ENCODE measurements at regions not wholly inside any gene's neighbourhood (a gene's known extent, or its start where the extent isn't known, plus 50 kb on each side); places are given as distances from the start of the nearest gene placed in this dataset.

DNA sequence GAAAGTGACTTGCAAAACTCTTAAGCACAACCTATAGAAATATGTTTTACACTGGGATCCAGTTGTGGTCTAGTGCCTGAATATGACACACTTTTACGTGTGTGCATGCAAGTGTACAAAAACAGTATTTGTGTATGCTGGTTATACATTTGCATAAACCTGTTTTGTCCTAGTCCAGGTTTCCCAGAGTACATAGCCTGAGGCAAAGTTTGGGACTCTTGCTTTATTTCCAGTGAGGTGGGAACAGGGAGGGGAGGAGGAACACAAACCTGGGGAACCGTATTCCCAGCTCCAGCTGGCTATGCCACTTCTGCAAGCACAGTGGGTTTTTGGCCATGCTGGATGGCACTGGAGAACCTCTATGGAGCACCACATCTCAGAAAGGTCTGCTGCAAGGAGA is 481.1 kb upstream of the HS6ST1 start:
- no peak overlapping the region for H3K4me2 ChIP-seq (ENCODE audit: low read depth, low read length, poor library complexity, severe bottlenecking)
- no peaks in the 10 kb centered on the region for H4K20me1 ChIP-seq (ENCODE audit: low read depth, low read length)
- H2AFZ ChIP-seq (ENCODE audit: low read depth, low read length, severe bottlenecking), result no peak overlapping the region
- H3K79me2 ChIP-seq (ENCODE audit: insufficient read depth, low read length), result no peaks in the 10 kb centered on the region
- H3F3A ChIP-seq (ENCODE audit: insufficient read depth), result no peaks in the 10 kb centered on the region
- H3K9me3 ChIP-seq (ENCODE audit: insufficient read depth, low read length), result no peaks in the 10 kb centered on the region
- no peak overlapping the region for H3K27ac ChIP-seq (ENCODE audit: low read depth, low read length)
- H3K27me3 ChIP-seq (ENCODE audit: low read length), result no peaks in the 10 kb centered on the region
- H3K9me2 ChIP-seq (replicated peaks; ENCODE audit: insufficient read depth, low read length), result no peaks in the 10 kb centered on the region
- H3K4me3 ChIP-seq (ENCODE audit: insufficient read depth, low read length, poor library complexity, severe bottlenecking), result no peak overlapping the region
- H3K36me3 ChIP-seq (ENCODE audit: low read length), result no peaks in the 10 kb centered on the region
- no peak overlapping the region for H3K9ac ChIP-seq (ENCODE audit: low read length)
- TF ChIP-seq, protein P1, sequence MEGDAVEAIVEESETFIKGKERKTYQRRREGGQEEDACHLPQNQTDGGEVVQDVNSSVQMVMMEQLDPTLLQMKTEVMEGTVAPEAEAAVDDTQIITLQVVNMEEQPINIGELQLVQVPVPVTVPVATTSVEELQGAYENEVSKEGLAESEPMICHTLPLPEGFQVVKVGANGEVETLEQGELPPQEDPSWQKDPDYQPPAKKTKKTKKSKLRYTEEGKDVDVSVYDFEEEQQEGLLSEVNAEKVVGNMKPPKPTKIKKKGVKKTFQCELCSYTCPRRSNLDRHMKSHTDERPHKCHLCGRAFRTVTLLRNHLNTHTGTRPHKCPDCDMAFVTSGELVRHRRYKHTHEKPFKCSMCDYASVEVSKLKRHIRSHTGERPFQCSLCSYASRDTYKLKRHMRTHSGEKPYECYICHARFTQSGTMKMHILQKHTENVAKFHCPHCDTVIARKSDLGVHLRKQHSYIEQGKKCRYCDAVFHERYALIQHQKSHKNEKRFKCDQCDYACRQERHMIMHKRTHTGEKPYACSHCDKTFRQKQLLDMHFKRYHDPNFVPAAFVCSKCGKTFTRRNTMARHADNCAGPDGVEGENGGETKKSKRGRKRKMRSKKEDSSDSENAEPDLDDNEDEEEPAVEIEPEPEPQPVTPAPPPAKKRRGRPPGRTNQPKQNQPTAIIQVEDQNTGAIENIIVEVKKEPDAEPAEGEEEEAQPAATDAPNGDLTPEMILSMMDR (IDR thresholded peaks at IDR 0.05; ENCODE audit: insufficient read depth, low read length, poor library complexity, severe bottlenecking), result no peak
- no peak for TF ChIP-seq EZH2phosphoT487 (conservative IDR thresholded peaks at IDR 0.05; ENCODE audit: low read length)

DNA sequence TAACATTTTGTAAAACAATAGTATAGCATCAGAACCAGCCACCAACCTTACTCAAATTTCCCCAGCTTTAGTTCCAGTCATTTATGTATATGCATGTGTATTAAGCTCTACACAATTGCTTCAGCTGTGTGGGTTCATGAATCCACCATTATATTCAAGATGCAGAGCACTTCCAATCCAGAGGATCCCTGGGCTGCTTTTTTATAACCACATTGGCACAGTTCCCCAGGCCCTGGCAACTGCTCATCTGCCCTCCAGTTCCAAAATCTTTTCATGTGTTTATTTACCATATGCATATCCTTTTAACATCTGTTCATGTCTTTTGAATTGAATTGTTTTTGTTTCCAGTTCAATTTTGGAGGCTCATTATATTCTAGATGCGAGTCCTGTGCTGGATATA is 482.9 kb upstream of the HS6ST1 start:
- Histone ChIP-seq H3K9ac (ENCODE audit: low read length) (no peak overlapping the region), H2AFZ (ENCODE audit: low read depth, low read length, severe bottlenecking) (no peak overlapping the region), H3F3A (ENCODE audit: insufficient read depth) (no peaks in the 10 kb centered on the region), H3K36me3 (ENCODE audit: low read length) (no peaks in the 10 kb centered on the region), H3K27ac (ENCODE audit: low read depth, low read length) (no peak overlapping the region), H3K9me3 (ENCODE audit: insufficient read depth, low read length) (no peaks in the 10 kb centered on the region), H3K4me3 (ENCODE audit: insufficient read depth, low read length, poor library complexity, severe bottlenecking) (no peak overlapping the region), H3K4me2 (ENCODE audit: low read depth, low read length, poor library complexity, severe bottlenecking) (no peak overlapping the region), H3K79me2 (ENCODE audit: insufficient read depth, low read length) (no peaks in the 10 kb centered on the region), H3K27me3 (ENCODE audit: low read length) (no peaks in the 10 kb centered on the region), H3K9me2 (replicated peaks; ENCODE audit: insufficient read depth, low read length) (no peaks in the 10 kb centered on the region), H4K20me1 (ENCODE audit: low read depth, low read length) (no peaks in the 10 kb centered on the region)
- TF ChIP-seq, protein P1 (IDR thresholded peaks at IDR 0.05; ENCODE audit: insufficient read depth, low read length, poor library complexity, severe bottlenecking), result no peak
- TF ChIP-seq EZH2phosphoT487 (conservative IDR thresholded peaks at IDR 0.05; ENCODE audit: low read length), result no peak

DNA sequence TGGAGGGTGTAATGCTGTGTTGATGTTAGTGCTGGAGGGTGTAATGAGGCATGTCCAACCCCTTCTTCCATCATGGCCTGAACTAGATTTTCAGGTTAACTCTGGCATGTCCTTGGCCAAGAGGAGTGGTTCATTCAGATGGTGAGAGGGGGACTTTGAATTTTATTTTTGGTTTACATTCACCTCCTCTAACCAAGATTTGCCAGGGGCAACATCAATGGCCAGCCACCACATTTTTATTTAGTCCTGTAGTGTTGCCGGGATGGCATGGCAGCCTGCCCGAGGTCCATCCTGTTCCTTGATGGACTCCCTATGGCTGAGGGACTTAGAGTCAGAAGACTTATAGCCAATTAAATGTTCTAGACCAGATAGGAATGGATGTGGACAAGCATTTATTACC is 484.6 kb upstream of the HS6ST1 start:
- TF ChIP-seq EZH2phosphoT487 (conservative IDR thresholded peaks at IDR 0.05; ENCODE audit: low read length), result no peak
- TF ChIP-seq, protein P1 (IDR thresholded peaks at IDR 0.05; ENCODE audit: insufficient read depth, low read length, poor library complexity, severe bottlenecking), result no peak
- no peaks in the 10 kb centered on the region for H3K79me2 ChIP-seq (ENCODE audit: insufficient read depth, low read length)
- H3K27ac ChIP-seq (ENCODE audit: low read depth, low read length), result no peak overlapping the region
- H4K20me1 ChIP-seq (ENCODE audit: low read depth, low read length), result no peaks in the 10 kb centered on the region
- no peaks in the 10 kb centered on the region for H3K36me3 ChIP-seq (ENCODE audit: low read length)
- H3F3A ChIP-seq (ENCODE audit: insufficient read depth), result no peaks in the 10 kb centered on the region
- no peak overlapping the region for H3K9ac ChIP-seq (ENCODE audit: low read length)
- H3K4me2 ChIP-seq (ENCODE audit: low read depth, low read length, poor library complexity, severe bottlenecking), result no peak overlapping the region
- H3K9me2 ChIP-seq (replicated peaks; ENCODE audit: insufficient read depth, low read length), result no peaks in the 10 kb centered on the region
- no peak overlapping the region for H3K4me3 ChIP-seq (ENCODE audit: insufficient read depth, low read length, poor library complexity, severe bottlenecking)
- H2AFZ ChIP-seq (ENCODE audit: low read depth, low read length, severe bottlenecking), result no peak overlapping the region
- no peaks in the 10 kb centered on the region for H3K9me3 ChIP-seq (ENCODE audit: insufficient read depth, low read length)
- H3K27me3 ChIP-seq (ENCODE audit: low read length), result no peaks in the 10 kb centered on the region
